ENCODE measurements at regions not wholly inside any gene's neighbourhood (a gene's known extent, or its start where the extent isn't known, plus 50 kb on each side); places are given as distances from the start of the nearest gene placed in this dataset.

DNA sequence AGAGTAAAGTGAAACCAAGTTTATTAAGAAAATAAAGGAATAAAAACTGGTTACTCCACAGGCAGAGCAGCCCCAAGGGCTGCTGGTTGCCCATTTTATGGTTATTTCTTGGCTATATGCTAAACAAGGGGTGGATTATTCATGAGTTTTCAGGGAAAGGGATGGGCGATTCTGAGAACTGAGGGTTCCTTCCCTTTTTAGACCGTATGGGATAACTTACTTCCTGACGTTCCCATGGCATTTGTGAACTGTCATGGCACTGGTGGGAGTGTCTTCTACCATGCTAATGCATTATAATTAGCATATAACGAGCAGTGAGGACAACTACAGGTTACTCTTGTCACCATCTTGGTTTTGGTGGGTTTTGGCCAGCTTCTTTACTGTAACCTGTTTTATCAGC is 323.9 kb upstream of the PTGER4 start:
- H3K4ac ChIP-seq (ENCODE audit: low read depth, low read length) = no peak overlapping the region
- H4K20me1 ChIP-seq (ENCODE audit: control insufficient read depth, insufficient read depth, insufficient read length) = no peaks in the 10 kb centered on the region
- Mint-ChIP-seq H3K4me1 (no peaks in the 10 kb centered on the region), H3K36me3 (ENCODE audit: insufficient read depth in 1 of 3, low read depth in 3 of 3) (no peaks in the 10 kb centered on the region; a peak in 1 of 7 replicates), H3K4me3 (no peak overlapping the region), H3K9me3 (no peaks in the 10 kb centered on the region), H3K27ac (no peak overlapping the region), H3K27me3 (ENCODE audit: low read depth) (no peaks in the 10 kb centered on the region)
- H3T11ph ChIP-seq (ENCODE audit: low read length) = no peak overlapping the region
- TF ChIP-seq, protein P1, sequence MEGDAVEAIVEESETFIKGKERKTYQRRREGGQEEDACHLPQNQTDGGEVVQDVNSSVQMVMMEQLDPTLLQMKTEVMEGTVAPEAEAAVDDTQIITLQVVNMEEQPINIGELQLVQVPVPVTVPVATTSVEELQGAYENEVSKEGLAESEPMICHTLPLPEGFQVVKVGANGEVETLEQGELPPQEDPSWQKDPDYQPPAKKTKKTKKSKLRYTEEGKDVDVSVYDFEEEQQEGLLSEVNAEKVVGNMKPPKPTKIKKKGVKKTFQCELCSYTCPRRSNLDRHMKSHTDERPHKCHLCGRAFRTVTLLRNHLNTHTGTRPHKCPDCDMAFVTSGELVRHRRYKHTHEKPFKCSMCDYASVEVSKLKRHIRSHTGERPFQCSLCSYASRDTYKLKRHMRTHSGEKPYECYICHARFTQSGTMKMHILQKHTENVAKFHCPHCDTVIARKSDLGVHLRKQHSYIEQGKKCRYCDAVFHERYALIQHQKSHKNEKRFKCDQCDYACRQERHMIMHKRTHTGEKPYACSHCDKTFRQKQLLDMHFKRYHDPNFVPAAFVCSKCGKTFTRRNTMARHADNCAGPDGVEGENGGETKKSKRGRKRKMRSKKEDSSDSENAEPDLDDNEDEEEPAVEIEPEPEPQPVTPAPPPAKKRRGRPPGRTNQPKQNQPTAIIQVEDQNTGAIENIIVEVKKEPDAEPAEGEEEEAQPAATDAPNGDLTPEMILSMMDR (conservative IDR thresholded peaks at IDR 0.05) = no peak
- no peak overlapping the region for H3K4me2 ChIP-seq (ENCODE audit: insufficient read depth, insufficient read length, low read length)
- DNase-seq = no peak
- no peak overlapping the region for H3K14ac ChIP-seq (ENCODE audit: insufficient read depth, low read length)
- H4K8ac ChIP-seq (replicated peaks; ENCODE audit: insufficient read length, low read depth, low read length) = no peak overlapping the region
- no peak overlapping the region for H3K23ac ChIP-seq (ENCODE audit: insufficient read length, low read depth, low read length)
- no CpG with 5 or more reads among the region's 4 CpGs for WGBS (ENCODE audit: extremely low coverage, insufficient read length, low lambda C conversion rate)
- no peak overlapping the region for H2BK5ac ChIP-seq (ENCODE audit: insufficient read length, low read length)
- H4K5ac ChIP-seq (ENCODE audit: insufficient read length, low read depth, low read length) = no peak overlapping the region
- no peak overlapping the region for H2BK20ac ChIP-seq (ENCODE audit: low read depth, low read length, poor library complexity, severe bottlenecking)
- H3K18ac ChIP-seq (ENCODE audit: insufficient read length, low read depth, low read length) = no peak overlapping the region
- H3K27ac ChIP-seq (ENCODE audit: insufficient read length, low read depth, low read length) = no peak overlapping the region
- no peaks in the 10 kb centered on the region for H3K9me3 ChIP-seq (ENCODE audit: control insufficient read depth, low read depth, low read length)
- H3K79me2 ChIP-seq (ENCODE audit: insufficient read depth, low read length) = no peaks in the 10 kb centered on the region
- no peak overlapping the region for H2AK5ac ChIP-seq (ENCODE audit: insufficient read length, low read length)
- H3K56ac ChIP-seq (ENCODE audit: insufficient read length, low read depth, low read length) = no peak overlapping the region
- H2BK120ac ChIP-seq (ENCODE audit: low read depth, low read length, poor library complexity, severe bottlenecking) = no peak overlapping the region
- H2BK15ac ChIP-seq (ENCODE audit: low read depth, low read length) = no peak overlapping the region
- H4K91ac ChIP-seq (ENCODE audit: insufficient read length, low read depth, low read length) = no peak overlapping the region
- no peaks in the 10 kb centered on the region for H3K4me1 ChIP-seq (ENCODE audit: insufficient read depth, low read length)
- no peak overlapping the region for H2BK12ac ChIP-seq (ENCODE audit: insufficient read length, low read depth, low read length)
- no peaks in the 10 kb centered on the region for H3K79me1 ChIP-seq (ENCODE audit: insufficient read depth, low read depth, low read length, poor library complexity, severe bottlenecking)
- H2AFZ ChIP-seq (ENCODE audit: low read length) = no peak overlapping the region
- H3K27me3 ChIP-seq (ENCODE audit: insufficient read depth, low read length) = no peaks in the 10 kb centered on the region
- H3K9ac ChIP-seq (ENCODE audit: extremely low read depth, insufficient read length, low read length) = no peak overlapping the region
- H3K23me2 ChIP-seq (ENCODE audit: insufficient read length, low read depth, low read length, poor library complexity, severe bottlenecking) = no peaks in the 10 kb centered on the region

All from H9 (cell line).